ENCODE measurements at regions not wholly inside any gene's neighbourhood (a gene's known extent, or its start where the extent isn't known, plus 50 kb on each side); places are given as distances from the start of the nearest gene placed in this dataset.

DNA sequence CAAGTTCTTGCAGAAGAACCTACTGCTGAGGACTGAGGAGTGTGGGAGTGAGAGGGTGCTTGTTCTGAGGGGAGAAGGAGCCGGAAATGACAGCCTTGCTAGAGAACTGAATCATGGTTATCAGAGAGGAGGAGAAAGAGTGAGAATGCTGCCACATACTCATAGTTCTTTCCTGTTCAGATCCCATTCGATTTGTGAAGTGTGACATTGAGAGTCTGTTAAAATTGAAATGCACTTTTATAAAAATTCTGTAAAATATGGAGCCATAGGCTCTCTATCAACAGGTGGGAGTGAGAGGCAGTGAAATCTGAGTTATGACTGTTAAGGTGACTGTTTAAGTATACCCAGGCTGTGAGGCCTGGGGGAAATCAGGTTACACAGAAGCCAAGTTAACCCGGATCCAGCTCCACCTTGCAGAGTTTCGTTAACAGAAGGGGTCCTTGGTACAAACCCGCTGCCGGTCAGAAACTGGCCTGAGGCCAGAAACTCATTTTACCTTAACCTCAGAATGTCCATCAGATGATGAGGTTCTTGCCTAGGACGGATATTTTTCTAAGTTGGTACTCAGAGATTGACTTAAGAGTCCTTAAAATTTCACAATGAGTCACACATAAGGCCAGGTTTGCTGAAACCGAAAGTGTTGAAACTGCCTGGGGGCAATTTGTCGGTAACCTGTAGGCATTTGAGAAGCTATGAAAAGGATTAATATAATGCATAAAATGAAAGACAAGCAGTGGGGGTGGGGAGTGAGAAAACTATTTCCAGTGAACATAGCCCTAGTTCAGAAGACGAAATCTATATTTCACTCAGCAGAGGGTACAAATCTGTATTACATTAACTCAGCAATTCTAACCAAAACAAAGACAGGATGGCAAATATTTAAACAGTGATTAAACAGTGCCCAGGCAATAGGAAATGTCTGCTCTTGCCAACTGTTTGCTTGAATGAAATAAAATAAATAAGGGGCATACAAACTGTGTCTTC, 350.5 kb downstream of the KCNRG start:
- DNase-seq = peak; percentile 77

DNA sequence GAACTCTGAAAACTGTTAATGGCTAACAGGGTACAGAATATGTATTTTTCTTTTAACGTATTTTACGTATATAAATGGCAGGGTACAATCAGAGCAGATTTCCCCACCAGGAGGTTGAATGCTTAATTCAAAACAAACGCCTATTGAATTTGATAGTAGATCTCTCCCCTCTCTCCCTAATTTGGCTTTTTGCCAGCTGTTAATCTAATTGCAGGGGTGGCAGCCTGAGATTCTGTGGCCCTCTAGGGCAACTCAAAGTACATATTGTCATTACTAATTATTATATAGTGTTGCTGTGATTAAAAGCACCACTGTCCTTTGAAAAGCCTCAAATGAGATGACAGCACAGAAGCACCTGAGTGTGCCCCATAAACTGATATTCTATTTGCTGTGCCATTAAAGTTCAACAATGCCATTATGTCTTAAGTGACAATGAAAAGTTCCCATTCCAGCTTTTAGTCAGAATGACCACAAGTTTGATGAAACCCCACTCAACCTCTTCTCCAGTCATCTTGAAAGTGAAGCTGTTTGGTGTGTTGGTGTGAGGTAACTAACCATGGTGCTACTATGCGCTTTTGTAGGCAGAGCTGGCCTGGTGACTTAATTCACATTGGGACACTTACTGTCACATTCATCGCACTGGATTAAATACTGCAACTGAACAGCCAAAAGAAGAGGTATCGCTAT, 351.4 kb downstream of the KCNRG start:
- DNase-seq = no peak

DNA sequence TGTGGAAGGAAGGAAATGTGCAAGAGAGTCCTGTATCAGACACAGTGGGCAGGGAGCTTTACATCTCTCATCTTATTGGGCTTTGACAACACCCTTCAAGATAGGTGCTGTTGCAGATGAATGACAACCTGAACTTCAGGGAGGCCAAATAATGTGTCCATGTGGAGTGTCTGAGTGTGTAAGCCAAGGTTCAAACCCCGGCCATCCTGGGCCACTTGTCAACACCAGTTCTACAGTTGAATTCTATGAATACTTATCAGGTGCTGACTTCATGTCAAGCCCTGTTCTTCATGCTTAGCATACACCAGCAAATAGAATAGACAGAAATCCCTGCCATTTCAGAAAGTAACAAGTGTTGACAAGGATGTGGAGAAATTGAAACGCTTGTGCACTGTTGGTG, 354.4 kb downstream of the KCNRG start:
- DNase-seq = no peak

DNA sequence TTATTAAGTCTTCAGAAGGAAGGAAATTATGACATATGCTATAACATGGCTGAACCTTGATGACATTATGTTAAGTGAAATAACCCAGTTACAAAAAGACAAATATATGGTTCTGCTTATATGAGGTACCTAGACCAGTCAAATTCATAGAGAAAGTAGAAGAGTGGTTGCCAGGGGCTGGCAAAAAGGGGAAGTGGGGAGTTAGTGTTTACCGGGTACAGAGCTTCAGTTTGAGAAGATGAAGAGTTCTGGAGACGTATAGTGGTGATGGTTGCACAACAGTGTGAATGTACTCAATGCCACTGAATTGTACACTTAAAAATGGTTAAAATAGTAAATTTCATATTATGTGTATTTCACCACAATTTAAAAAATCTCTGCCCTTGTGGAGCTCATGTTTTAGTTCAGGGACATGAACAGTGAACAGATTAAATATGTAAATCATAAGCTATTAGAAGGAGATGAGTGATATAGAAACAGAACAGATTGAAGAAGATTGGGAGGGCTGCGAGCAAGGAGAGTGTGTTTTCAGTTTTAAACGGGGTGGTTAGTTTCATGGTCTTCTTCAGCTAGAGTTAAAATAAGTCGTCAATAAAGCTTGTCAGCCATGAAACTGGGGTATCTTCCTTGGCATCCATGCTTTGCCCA, 355.2 kb downstream of the KCNRG start:
- DNase-seq = no peak

DNA sequence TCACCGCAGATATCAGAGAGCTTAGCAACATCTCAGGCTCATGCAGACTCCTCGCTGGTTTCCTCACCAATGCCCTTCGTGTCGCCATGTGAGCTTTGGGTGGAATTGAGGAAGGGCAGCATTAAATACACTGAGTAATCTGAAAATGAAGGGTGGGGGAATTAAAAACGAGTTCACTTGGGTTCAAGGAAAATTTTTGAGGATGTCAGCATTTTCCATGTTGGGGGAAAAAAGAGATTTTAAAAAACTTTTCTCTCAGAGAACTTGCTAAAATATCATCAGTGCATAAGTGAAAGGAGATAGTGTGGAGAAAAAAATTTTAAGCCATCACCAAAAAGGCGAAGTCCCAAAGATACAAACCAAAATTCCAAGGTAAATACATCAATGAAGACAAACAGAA, 359.3 kb downstream of the KCNRG start:
- no peak for DNase-seq

DNA sequence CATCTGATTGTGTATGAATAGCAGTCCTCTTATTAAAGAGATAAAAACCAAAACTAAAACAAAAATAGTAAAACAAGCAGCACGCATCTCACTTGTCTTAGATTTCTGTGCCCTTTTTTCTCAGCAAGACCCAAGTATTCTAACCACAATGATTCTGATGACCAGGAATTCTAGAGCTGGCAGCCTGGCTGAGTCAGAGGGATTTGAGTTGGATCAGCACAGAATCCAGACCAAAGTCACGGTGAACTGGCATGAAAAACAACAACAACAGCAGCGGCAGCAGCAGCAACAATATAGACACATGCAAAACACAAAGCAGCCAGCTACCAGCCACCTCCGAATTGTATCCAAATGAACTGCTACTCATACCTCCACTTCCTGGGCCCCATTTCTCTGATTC, 360.5 kb downstream of the KCNRG start:
- peak; percentile 50 for DNase-seq

DNA sequence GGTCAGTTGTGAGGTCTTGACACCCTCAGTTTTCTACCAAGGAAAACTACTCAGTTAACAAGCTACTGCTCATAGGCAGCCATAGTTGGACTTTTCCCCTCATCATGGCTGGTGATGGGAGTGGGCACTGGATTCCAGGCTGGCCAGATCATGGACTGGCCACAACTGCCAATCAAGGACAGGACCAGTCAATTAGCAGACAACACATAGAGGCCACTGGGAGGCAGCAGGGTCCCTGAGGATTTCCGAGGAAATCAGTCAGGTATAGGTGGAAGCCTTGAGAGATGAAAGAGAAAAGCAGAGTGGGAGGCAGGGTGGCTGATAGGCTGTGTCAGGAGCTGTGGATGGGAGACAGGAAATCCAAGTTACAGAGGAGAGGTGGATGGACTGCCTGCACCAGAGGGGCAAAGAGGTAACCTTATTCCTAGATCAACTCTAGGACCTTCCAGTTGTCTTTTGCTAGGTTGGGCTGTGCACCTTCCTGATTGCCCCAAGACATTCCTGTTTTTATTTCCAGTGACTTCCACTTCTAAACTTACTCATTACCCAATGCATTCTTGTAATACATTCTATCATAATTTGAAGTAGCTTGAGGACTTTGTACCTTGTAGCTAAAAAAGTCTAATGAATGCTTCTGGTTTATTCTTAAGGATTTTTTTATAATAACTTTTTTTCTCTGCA, 361.8 kb downstream of the KCNRG start:
- no peak for DNase-seq

DNA sequence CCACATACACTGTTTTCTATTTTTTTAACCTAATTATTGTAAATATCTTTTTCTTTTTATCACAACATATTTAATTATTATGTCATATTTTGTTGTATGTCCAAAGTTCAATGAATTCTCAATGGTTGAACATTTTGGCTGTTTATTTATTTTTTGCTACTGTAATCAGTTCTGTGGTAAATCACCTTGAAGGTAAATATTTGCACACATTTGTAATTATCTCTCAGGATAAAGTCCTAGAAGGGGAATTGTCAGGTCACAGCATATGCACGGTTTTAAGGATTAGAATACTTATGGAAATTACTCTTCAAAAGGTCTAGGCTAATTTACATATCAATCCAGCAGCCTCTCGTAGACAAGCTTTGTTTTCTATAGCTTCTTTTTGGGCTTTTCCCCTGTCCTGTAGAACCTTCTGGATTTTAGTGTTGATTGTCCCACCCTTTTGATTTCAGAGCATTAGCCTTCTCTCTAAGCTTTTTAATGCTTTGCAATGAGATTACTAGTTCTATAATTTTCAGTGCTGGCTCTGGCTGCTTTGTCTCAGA, 362.6 kb downstream of the KCNRG start:
- DNase-seq = no peak

DNA sequence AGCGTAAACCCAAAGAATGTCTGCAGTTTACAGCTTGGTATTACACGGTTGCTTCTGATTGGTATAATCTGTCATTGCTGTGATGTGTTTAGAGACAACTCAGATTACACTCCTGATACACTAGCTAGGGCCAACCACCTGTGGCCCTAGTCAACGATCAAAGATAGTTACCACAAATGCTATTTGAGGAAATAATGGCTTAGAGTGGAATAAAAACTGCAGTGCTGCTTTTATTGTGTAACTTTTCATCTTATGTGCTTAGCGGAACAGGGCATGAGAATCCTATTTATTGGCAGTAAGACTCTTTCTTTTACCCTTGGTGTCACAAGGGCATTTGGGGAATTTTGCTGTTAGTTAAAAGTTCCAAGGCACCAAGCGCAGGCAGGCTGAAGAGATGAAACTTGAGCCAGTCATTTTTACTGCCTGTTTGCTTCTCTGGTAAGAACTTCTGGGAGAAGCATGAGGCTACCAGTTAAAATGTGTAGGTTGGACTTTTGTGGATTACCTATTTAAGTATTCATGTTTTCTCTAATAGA, 363.3 kb downstream of the KCNRG start:
- no peak for DNase-seq

DNA sequence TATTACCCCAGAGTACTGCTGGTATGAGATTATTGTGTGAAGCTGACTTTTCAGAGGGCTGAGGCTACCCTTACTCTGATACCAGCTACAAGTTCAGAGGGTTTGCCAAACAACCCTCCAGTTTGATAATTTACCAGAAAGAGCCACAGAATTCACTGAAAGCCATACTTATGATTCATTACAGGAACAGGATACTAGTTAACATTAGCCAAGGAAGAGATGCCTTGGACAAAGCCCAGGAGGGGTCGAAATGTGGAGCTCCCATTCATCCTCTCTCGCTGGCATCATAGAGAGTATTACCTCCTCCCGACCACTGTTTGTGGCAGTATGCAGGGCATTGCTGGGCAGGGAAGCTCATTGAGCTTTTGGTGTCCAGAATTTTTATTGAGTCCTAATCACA, 364.3 kb downstream of the KCNRG start:
- peak; percentile 61 for DNase-seq

DNA sequence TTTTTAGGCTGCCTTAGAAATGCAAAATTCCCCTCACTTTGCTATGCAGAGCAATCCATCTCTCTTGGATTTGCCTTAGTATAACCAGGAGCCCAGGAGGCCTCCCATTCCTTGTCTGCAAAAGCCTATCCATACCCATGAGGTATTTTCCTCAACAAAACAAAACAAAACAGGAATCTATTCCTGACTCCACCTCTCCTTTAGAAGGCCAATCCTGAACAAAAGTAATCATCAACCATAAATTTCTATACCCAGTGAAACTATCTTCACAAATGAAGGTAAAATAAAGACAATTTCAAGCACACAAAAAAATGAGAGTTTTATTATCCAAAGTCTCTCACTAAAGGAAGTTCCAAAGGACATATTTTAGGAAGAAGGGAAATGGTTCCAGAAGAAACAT, 365.7 kb downstream of the KCNRG start:
- no peak for DNase-seq

DNA sequence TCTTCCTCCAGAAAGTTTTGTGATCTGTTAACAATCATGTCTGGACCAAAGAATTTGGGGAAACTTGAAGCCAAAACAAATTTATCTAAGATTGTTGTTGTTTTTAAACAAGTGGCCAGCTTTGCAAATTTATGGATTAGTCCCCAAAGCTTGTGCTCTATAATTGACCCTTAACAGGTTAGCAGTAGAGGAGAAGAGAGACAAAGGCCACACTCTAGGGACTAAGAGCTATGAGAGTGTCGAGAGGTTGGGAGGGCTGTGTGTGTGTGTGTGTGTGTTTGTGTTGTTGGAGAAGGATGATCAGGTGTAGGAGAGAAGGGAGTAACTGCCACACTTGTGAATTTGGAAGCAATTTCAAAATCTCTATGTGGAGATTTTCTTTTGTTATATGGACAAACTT, 367.3 kb downstream of the KCNRG start:
- DNase-seq = no peak

DNA sequence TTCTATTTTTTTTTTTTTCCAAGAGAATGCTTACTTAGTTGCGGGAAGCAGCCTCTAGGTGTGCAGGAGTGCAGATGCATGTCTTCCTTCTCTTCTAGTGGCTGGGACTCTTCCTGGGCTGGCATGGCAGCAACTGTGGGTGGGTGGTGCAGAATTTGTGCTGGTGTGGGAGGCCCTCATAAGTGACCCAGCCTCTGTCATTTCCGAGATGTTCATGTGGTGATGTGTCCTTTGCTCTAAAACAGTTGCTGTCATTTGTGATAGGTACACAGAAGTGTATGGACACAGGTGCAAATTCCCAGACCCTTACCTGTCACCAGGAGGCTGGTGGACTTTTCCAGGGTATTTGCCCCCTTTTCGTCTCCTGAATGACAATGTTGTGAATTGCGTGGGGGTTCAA, 367.7 kb downstream of the KCNRG start:
- no peak for DNase-seq

DNA sequence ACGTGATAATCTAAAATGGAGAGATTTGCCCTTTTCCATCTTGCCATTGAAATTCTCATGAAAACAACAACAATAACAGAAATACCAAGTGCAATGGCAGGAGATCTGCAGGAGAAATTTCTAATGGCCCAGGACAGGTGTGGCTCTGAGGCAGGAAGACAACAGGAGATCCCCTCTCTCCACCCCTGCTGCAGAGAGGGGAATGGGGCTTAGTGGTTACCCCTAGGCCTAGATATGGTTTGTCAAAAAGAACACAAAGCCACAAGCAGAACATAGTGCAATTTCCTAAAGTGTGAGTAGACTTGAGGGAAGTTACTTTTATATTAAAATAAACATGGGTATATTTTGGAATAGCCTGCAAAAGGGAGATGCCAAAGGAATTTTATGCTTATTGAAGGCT, 369.5 kb downstream of the KCNRG start:
- no peak for DNase-seq

DNA sequence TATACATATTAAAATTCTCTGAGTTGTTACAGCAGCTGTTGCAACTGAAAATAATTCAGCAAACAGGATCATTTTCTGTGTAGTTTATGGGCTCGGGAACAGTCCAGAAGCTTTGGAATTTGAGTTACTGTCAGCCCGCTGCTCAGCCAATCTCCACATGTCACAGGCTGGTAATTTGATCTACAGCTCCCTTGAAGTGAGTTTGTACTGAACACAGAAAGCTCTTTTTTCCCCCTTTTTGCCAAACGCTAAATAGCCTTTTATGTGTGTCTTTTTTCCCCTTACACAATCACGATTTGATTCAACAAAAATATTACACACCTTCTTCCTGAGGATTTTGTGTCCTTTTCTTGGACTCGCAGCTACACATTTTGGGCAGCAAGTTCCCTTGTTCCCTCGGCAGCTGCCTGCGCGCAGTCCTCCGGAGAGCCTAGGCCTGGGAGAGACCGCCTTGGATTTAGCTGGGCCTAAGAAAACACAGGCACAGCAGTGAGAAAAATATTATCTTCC, 371.4 kb downstream of the KCNRG start:
- no peak for DNase-seq

DNA sequence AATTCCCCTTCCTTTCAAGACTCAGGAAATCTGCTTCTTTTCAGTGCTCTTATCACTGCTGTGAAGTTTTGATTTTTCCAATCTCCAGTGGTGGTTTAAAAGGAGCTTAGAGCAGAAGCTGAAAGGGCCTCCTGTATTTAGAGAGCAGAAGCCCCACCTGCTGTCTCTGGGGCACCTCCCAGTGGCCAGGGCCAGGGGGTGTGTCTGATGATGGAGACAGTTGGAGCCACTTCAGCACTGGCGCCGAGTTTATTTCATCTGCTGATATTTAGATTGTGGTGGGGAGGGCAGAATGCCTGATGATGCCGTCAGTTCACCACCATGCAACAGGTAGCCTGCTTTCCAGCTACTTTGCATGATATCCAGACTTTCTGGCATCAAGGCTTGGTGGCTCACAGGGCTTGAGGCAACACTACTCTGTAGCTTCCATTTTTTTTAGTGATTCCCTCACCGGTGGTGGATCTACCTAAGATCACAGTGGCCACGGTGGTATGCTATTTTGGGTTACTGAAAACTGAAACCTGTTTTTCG, 371.9 kb downstream of the KCNRG start:
- DNase-seq = peak; percentile 4

DNA sequence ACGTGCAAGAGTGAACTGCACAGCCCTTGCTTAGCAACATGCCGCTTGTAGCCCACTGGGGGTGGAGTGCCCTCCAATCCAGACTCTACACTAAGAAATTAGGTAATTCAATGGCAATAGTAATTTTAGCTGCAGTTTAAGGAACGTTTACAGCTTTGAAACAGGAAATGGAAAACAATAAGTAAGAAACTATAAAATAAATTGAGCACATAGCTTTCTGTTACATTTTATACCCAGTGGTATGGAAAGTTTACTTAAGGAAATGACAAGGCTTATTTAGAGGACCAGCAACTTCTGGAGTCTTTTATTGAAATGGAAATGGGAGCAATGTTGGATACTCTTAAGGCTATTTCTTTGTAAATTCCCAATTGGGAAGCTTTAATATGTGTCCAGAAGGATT, 373.2 kb downstream of the KCNRG start:
- DNase-seq = no peak

DNA sequence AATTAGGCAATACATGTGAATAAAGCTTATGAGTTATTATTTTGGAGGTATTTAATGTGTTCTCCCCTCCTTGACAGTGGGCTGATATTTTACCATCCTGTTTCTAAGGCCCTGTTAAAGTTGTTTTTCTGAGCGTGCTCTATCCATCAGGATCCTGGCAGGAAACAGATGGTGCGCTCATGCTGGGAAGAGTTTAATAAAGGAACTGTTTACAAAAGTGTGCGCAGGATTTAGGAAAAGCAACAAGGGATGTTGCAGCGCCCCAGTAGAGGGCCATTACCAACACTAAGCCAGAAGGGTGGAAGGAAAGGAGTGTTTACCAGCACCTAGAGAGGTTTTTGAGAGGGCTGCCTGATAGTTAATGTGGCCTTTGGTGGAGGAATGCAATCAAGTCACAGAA, 374.5 kb downstream of the KCNRG start:
- DNase-seq = no peak

DNA sequence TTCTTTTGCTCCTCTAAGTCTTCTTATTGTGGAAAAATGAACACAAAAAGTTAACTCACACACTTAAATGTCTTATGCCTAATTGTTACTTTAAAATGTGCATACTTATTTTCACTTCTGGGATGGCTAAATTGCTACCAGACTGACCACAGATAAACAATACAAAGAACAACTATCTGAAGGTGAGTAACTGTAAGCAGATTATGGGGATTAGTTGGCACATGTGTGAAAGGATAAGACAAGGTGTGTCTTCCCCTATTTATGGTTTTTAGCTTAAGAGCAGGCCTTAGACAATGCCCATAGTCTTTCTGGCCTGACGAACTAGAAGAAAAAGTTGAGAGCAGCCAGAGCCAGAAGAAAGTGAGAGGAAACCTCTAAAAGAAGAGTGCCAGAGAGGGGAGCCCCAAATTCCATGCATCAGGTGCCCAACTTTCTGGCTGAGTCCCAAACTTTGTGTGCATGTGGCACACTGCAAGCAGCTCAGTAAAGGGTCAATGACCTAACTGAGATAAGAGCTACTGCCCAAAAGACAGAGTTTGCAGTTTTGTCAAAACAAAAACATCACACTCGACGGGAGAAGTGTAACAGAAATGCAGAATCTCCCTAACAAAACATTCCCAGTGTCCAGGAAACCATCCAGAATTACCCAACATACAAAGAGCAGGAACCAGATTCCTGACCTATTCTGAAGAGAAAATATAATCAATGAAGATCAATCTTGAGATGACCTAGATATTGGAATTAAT, 375.4 kb downstream of the KCNRG start:
- no peak for DNase-seq

DNA sequence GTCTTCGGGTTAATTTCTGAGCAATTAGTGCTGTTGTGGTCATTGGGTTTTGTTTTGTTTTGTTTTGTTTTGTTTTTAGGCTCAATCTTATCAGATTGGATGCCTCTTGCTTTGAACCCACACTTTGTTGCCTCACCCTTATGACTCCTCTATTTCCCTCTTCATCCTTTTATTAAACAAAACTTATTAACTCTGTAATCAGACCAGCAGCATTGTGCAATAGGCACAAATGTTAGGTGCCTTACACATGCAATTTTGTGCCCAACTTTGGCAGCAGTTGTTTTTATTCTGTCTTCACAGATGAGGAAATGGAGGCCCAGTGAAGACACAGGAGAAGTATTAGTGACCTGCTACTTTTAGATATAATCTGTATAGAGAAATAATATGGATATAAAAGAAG, 377.7 kb downstream of the KCNRG start:
- DNase-seq = no peak

DNA sequence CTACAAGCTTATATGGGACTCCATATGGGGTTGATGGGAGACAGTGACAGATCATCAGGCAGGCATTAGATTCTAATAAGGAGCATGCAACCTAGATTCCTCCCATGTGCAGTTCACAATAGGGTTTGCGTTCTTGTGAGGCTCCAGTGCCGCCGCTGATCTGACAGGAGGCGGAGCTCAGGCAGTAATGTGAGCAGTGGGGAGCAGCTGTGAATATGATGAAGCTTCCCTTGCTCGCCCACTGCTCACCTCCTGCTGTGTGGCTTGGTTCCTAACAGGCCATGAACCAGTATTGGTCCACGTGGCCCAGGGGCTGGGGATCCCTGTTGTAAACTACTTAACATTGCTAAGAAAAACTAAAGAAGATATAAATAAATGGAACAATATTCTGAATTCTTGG, 378.4 kb downstream of the KCNRG start:
- no peak for DNase-seq
